Heart right ventricle (tissue), 16 donors: ENCODE measurements at regions not wholly inside any gene's neighbourhood (a gene's known extent, or its start where the extent isn't known, plus 50 kb on each side); places are given as distances from the start of the nearest gene placed in this dataset.

Experiments used
- ATAC-seq, 8 donors: fragments of 200-7000 bp; cut with Tn5 transposase; one replicate each; pipeline ENCODE4 v1.9.1; 2020; ENCODE audit warnings: mild to moderate bottlenecking in 8 of 8, moderate library complexity in 8 of 8, moderate number of reproducible peaks in 1 of 8
- DNase-seq, 2 donors: peaks; one replicate each; pipeline ENCODE4 v3.0.0-alpha.2; 2020
- H3K27ac ChIP-seq, 10 donors: fragments of 200-600 bp; sonication (generic) in 2 of 10; one replicate each; pipeline versions ENCODE4 v1.5.0 to v1.8.0; 2020 to 2022; ENCODE audit warnings: mild to moderate bottlenecking in 3 of 10
- H3K27me3 ChIP-seq, 7 donors: fragments of 200-600 bp; one replicate each; pipeline ENCODE4 v1.8.0; 2021 to 2022; ENCODE audit warnings: mild to moderate bottlenecking in 2 of 7
- H3K36me3 ChIP-seq, 9 donors: fragments of 200-600 bp; sonication (generic) in 1 of 9; one replicate each; pipeline versions ENCODE4 v1.5.0 to v1.8.0; 2020 to 2022; ENCODE audit warnings: mild to moderate bottlenecking in 2 of 9
- H3K4me1 ChIP-seq, 9 donors: fragments of 200-600 bp; sonication (generic) in 1 of 9; one replicate each; pipeline versions ENCODE4 v1.5.0 to v1.8.0; 2020 to 2022; ENCODE audit warnings: mild to moderate bottlenecking in 4 of 9
- H3K4me3 ChIP-seq, 10 donors: fragments of 200-600 bp; sonication (generic) in 2 of 10; one replicate each; pipeline versions ENCODE4 v1.5.0 to v1.8.0; 2020 to 2022; ENCODE audit warnings: mild to moderate bottlenecking in 7 of 10, moderate library complexity in 2 of 10
- H3K9me3 ChIP-seq, 11 donors: fragments of 200-600 bp in 10 of 11; sonication (generic) in 2 of 11; one replicate each; pipeline versions ENCODE4 v1.5.0 to v1.8.0; 2013 to 2022; ENCODE audit warnings: mild to moderate bottlenecking in 2 of 11, control low read depth in 1 of 11, moderate library complexity in 1 of 11
- WGBS, 2 donors: extraction: QIAGEN DNeasy Blood & Tissue Kit; methylation state at CpG; one replicate each; pipeline ENCODE4 v1.1.7; 2013; ENCODE audit warnings: inconsistent platforms in 1 of 2; 5-methylcytosine and 5-hydroxymethylcytosine counted together
- intact Hi-C, 10 donors: fragments of 100-400 bp; cut with DNase I; formaldehyde crosslinking; loops; one replicate each; pipeline versions ENCODE4 v1.11.1 to v1.14.2; 2022
- TF ChIP-seq, protein P1 (sequence below), 9 donors: fragments of 200-600 bp; sonication (generic) in 2 of 9; IDR thresholded peaks; one replicate each; pipeline versions ENCODE4 v1.5.0 to v1.8.0; 2021 to 2022; ENCODE audit warnings: antibody characterized with exemption in 9 of 9, mild to moderate bottlenecking in 5 of 9, moderate library complexity in 1 of 9
- donor health status: Arrhythmogenic right ventricular cardiomyopathy.
- donor health status: ischemic (EF 13 %, LVEDD 7.1; RV severe dilation, severe dysfunction).
- donor health status: healthy with polysubstance abuse.
- donor health status: DM: no; HTN: yes; CAD: no.
- donor health status: DM: no; HTN: no; CAD: no.
- donor health status: ischemic (EF 25% LVEDD 6.9; RV normal size, moderate dysfunction).
- donor health status: ischemic (EF 25% LVEDD 5.7; RV mildly dilated, moderate dysfunction).
- donor health status: healthy.
- donor health status: DM: yes; HTN: yes; CAD: no.
- donor health status: Ischemic cardiomyopathy.
- donor health status: ischemic (EF 35%, LVEDD 5.7; RV mildly dilated, moderate dysfunction).
- donor health status: nonischemic (EF 11% LVEDD 7.7; RV severe dilation, severe dysfunction).
- donor health status: DM: yes; HTN: yes; CAD: no.
- donor health status: PGD.
- donor health status: ischemic (EF 29% LVEDD 5.4; RV normal size, mild dysfunction).
- donor health status: nonischemic (EF 23%, LVEDD 6.1; RV moderate dilation, normal function).

DNA sequence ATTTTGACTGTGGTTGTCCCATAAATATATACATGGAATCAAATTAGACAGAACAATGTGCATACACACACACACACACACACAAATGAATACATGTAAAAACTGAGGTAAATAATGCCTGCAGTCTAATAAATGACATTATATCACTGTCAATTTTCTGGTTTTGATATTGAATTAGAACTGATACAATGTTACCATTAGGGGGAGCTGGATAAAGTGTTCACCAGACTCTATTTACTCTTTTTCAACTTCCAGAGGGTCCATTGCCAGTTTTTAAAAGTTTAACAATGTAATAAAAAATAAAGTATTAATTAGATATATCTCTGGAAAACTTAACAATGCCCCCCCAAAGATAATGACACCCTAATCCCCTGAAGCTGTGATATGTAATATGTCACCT lies 1666.8 kb upstream of the TMEFF2 start:
- ATAC-seq = no peak

DNA sequence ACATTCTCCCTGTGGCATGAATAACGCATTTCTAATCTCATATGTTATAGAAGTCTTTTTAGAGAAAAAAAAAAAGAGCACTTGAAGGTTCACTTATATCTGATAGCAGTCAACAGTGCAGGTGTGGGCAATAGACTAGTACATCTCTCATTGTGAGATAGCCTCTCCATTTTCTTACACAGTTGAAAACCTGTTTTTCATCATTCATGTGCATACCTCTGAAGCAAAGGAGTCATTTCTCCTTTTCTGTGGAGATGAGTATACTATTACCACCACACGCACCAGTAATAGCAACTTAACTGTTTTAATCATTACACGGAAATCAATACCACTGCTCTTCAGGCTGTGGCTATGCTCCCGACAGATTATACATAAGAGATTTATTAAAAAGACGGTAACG lies 1653.3 kb upstream of the TMEFF2 start:
- no peak overlapping the region for H3K4me3 ChIP-seq
- intact Hi-C loops = no loop called here
- no peaks in the 10 kb centered on the region for H3K27me3 ChIP-seq
- no peak overlapping the region for H3K27ac ChIP-seq
- no peaks in the 10 kb centered on the region for H3K4me1 ChIP-seq
- H3K9me3 ChIP-seq = no peaks in the 10 kb centered on the region
- WGBS, 2 donors = 89 to 90% methylated on average over 6 of the region's 6 CpGs
- H3K36me3 ChIP-seq = no peaks in the 10 kb centered on the region
- DNase-seq (no peak), ATAC-seq (no peak)
- TF ChIP-seq, protein P1, sequence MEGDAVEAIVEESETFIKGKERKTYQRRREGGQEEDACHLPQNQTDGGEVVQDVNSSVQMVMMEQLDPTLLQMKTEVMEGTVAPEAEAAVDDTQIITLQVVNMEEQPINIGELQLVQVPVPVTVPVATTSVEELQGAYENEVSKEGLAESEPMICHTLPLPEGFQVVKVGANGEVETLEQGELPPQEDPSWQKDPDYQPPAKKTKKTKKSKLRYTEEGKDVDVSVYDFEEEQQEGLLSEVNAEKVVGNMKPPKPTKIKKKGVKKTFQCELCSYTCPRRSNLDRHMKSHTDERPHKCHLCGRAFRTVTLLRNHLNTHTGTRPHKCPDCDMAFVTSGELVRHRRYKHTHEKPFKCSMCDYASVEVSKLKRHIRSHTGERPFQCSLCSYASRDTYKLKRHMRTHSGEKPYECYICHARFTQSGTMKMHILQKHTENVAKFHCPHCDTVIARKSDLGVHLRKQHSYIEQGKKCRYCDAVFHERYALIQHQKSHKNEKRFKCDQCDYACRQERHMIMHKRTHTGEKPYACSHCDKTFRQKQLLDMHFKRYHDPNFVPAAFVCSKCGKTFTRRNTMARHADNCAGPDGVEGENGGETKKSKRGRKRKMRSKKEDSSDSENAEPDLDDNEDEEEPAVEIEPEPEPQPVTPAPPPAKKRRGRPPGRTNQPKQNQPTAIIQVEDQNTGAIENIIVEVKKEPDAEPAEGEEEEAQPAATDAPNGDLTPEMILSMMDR (IDR thresholded peaks at IDR 0.05) = no peak

More for the DNA sequence above, 1666.8 kb upstream of the TMEFF2 start:
- intact Hi-C loops = no loop called here
- no peak overlapping the region for H3K27ac ChIP-seq
- H3K9me3 ChIP-seq = peaks cover 0 to 1% (median 0%) of the 10 kb centered on the region in 11 donors
- H3K36me3 ChIP-seq = no peaks in the 10 kb centered on the region
- no peaks in the 10 kb centered on the region for H3K4me1 ChIP-seq
- TF ChIP-seq, protein P1 (IDR thresholded peaks at IDR 0.05) = no peak
- no peak overlapping the region for H3K4me3 ChIP-seq
- no peak for DNase-seq
- H3K27me3 ChIP-seq = no peaks in the 10 kb centered on the region

DNA sequence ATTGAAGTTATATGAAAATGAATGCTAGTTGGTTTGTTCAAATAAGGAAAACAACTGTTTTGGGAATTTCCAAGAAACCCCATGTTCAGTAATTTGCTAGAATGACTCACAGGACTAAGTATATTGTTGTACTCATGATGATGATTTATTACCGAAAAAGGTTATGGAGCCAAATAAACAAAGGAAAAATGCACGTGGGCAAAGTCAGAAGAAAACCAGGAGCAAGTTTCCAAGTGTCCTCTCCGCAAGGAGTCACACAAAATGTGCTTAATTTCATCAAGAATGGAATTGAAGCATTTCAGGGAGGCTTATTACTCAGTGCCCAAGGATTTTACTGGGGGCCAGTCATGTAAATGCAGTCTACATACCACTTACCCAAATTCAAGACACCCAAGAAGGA lies 1652.4 kb upstream of the TMEFF2 start:
- intact Hi-C loops = no loop called here
- Histone ChIP-seq H3K4me1 (no peaks in the 10 kb centered on the region), H3K27ac (no peak overlapping the region), H3K9me3 (no peaks in the 10 kb centered on the region), H3K36me3 (no peaks in the 10 kb centered on the region), H3K4me3 (no peak overlapping the region), H3K27me3 (no peaks in the 10 kb centered on the region)
- TF ChIP-seq, protein P1 (IDR thresholded peaks at IDR 0.05) = no peak
- no peak for DNase-seq
- no peak for ATAC-seq
- 57 to 75% methylated on average over 3 of the region's 3 CpGs for WGBS, 2 donors

DNA sequence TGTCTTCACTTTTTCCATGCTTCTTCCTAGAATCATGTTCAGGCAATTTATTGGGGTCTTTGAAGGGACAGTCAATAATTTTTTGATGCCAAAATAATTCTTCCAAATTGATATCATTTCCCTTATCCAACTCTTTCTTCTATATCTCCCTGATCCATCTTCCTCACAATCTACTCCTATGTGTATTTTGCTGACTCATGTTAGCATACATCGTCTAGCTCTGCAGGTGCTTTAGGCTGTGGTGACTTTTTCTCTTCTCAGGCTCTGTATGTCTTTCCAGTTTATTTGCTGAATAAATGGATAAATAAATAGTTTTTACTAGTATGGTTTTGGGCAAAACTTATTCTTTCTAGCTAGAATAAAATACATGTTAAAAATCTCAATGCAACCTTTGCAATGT lies 1650.9 kb upstream of the TMEFF2 start:
- no peaks in the 10 kb centered on the region for H3K27me3 ChIP-seq
- no peaks in the 10 kb centered on the region for H3K36me3 ChIP-seq
- DNase-seq = no peak
- ATAC-seq = no peak
- TF ChIP-seq, protein P1 (IDR thresholded peaks at IDR 0.05) = no peak
- no peak overlapping the region for H3K4me3 ChIP-seq
- intact Hi-C loops = no loop called here
- no peak overlapping the region for H3K27ac ChIP-seq
- no peaks in the 10 kb centered on the region for H3K9me3 ChIP-seq
- WGBS, 2 donors = 77 to 92% methylated on average over 1 of the region's 1 CpG
- H3K4me1 ChIP-seq = no peaks in the 10 kb centered on the region

DNA sequence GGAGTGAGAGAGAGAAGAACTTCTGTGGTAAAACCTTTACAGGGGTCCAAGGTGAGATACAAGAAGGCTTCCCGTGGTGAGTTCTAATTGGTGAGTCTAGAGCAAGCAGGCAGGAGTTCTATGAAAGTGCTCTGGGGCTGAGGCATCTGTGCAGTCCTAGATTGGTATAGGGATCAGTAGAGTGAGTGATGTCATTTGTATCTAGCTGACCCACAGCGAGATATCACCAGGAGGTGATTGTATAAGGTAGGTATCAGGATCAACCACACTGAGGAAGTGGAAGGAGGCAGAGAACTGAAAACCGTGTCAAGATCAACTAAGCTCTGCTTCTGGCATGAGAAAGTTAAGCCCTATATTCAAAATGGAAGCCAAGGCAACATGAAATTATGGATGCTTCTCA lies 1648.9 kb upstream of the TMEFF2 start:
- DNase-seq = no peak
- intact Hi-C loops = no loop called here
- Histone ChIP-seq H3K27ac (no peak overlapping the region), H3K36me3 (no peaks in the 10 kb centered on the region), H3K4me1 (no peaks in the 10 kb centered on the region), H3K9me3 (no peaks in the 10 kb centered on the region), H3K27me3 (no peaks in the 10 kb centered on the region), H3K4me3 (no peak overlapping the region)
- 67 to 72% methylated on average over 3 of the region's 3 CpGs for WGBS, 2 donors
- TF ChIP-seq, protein P1 (IDR thresholded peaks at IDR 0.05) = no peak
- ATAC-seq = no peak
